ENCODE measurements at regions not wholly inside any gene's neighbourhood (a gene's known extent, or its start where the extent isn't known, plus 50 kb on each side); places are given as distances from the start of the nearest gene placed in this dataset.

- Histone ChIP-seq H3K4me3 (no peak overlapping the region), H3K27ac (no peak overlapping the region), H3K27me3 (no peaks in the 10 kb centered on the region), H3K4me1 (no peaks in the 10 kb centered on the region), H3K9me3 (no peaks in the 10 kb centered on the region), H3K36me3 (no peaks in the 10 kb centered on the region)
- no peak for DNase-seq
- TF ChIP-seq POLR2A (IDR thresholded peaks at IDR 0.05), result no peak
Measured at GRCh38 chr3:82081351-82081750, 319.9 kb upstream of the GBE1 start.

- H3K4me1 ChIP-seq, result no peaks in the 10 kb centered on the region
- H3K27ac ChIP-seq, result no peak overlapping the region
- no peaks in the 10 kb centered on the region for H3K27me3 ChIP-seq
- no peaks in the 10 kb centered on the region for H3K9me3 ChIP-seq
- no peak for DNase-seq
- TF ChIP-seq CTCF (IDR thresholded peaks at IDR 0.05), result no peak
- TF ChIP-seq POLR2A (IDR thresholded peaks at IDR 0.05), result no peak
- H3K36me3 ChIP-seq, result no peaks in the 10 kb centered on the region
- no peak overlapping the region for H3K4me3 ChIP-seq
Measured at GRCh38 chr3:82080792-82081191, 319.3 kb upstream of the GBE1 start.

GRCh38 chr3:82080261-82080660 lies 318.8 kb upstream of the GBE1 start:
- no peak overlapping the region for H3K27ac ChIP-seq
- TF ChIP-seq POLR2A (IDR thresholded peaks at IDR 0.05) (no peak), CTCF (IDR thresholded peaks at IDR 0.05) (no peak)
- DNase-seq, result no peak

GRCh38 chr3:82079335-82079890 lies 318.0 kb upstream of the GBE1 start:
- Histone ChIP-seq H3K36me3 (no peaks in the 10 kb centered on the region), H3K4me1 (no peaks in the 10 kb centered on the region), H3K9me3 (no peaks in the 10 kb centered on the region), H3K27me3 (no peaks in the 10 kb centered on the region), H3K27ac (no peak overlapping the region), H3K4me3 (no peak overlapping the region)
- TF ChIP-seq CTCF (IDR thresholded peaks at IDR 0.05), result no peak
- no peak for TF ChIP-seq POLR2A (IDR thresholded peaks at IDR 0.05)
- no peak for DNase-seq

More at GRCh38 chr3:82080261-82080660, 318.8 kb upstream of the GBE1 start:
- Histone ChIP-seq H3K27me3 (no peaks in the 10 kb centered on the region), H3K36me3 (no peaks in the 10 kb centered on the region), H3K4me1 (no peaks in the 10 kb centered on the region), H3K9me3 (no peaks in the 10 kb centered on the region), H3K4me3 (no peak overlapping the region)

GRCh38 chr3:82078246-82078645 lies 316.8 kb upstream of the GBE1 start:
- Histone ChIP-seq H3K9me3 (no peaks in the 10 kb centered on the region), H3K27ac (no peak overlapping the region), H3K36me3 (no peaks in the 10 kb centered on the region), H3K4me1 (no peaks in the 10 kb centered on the region), H3K27me3 (no peaks in the 10 kb centered on the region), H3K4me3 (no peak overlapping the region)
- DNase-seq, result no peak
- no peak for TF ChIP-seq POLR2A (IDR thresholded peaks at IDR 0.05)
- no peak for TF ChIP-seq CTCF (IDR thresholded peaks at IDR 0.05)

GRCh38 chr3:82067420-82067819 lies 306.0 kb upstream of the GBE1 start:
- Histone ChIP-seq H3K4me3 (no peak overlapping the region), H3K27me3 (no peaks in the 10 kb centered on the region), H3K4me1 (no peaks in the 10 kb centered on the region), H3K9me3 (no peaks in the 10 kb centered on the region), H3K27ac (no peak overlapping the region), H3K36me3 (no peaks in the 10 kb centered on the region)
- TF ChIP-seq POLR2A (IDR thresholded peaks at IDR 0.05), result no peak
- TF ChIP-seq CTCF (IDR thresholded peaks at IDR 0.05), result no peak
- DNase-seq, result no peak

All from Peyer's patch (tissue), 4 donors.